ENCODE measurements at regions not wholly inside any gene's neighbourhood (a gene's known extent, or its start where the extent isn't known, plus 50 kb on each side); places are given as distances from the start of the nearest gene placed in this dataset.
A peak's percentile ranks its signal among the peaks of the same experiment; 100 is the strongest.

GRCh38 chrY:19134426-19134825 lies 360.9 kb upstream of the HSFY2 start:
- no peak for DNase-seq

- no peak for DNase-seq
Observed at GRCh38 chrY:19130569-19131358, 357.2 kb upstream of the HSFY2 start.

- DNase-seq, result no peak
Observed at GRCh38 chrY:19126889-19127288, 353.4 kb upstream of the HSFY2 start.

GRCh38 chrY:19124609-19125008 lies 351.1 kb upstream of the HSFY2 start:
- no peak for DNase-seq

GRCh38 chrY:19122450-19122849 lies 348.9 kb upstream of the HSFY2 start:
- DNase-seq, result no peak

- DNase-seq, result no peak
Observed at GRCh38 chrY:19098349-19098748, 324.8 kb upstream of the HSFY2 start.

GRCh38 chrY:19095460-19095859 lies 321.9 kb upstream of the HSFY2 start:
- no peak for DNase-seq

- DNase-seq, result no peak
Observed at GRCh38 chrY:19083006-19083405, 309.5 kb upstream of the HSFY2 start.

- DNase-seq, result no peak
Observed at GRCh38 chrY:19077698-19078113, 304.2 kb upstream of the HSFY2 start.

GRCh38 chrY:19076846-19077697 lies 303.5 kb upstream of the HSFY2 start:
- DNase-seq, result peak; percentile 56

GRCh38 chrY:19075471-19076253 lies 302.1 kb upstream of the HSFY2 start:
- peak; percentile 60 for DNase-seq

- DNase-seq, result no peak
Observed at GRCh38 chrY:19067435-19067834, 293.9 kb upstream of the HSFY2 start.

- no peak for DNase-seq
Observed at GRCh38 chrY:19066447-19067190, 293.1 kb upstream of the HSFY2 start.

GRCh38 chrY:19065119-19065518 lies 291.6 kb upstream of the HSFY2 start:
- no peak for DNase-seq

- DNase-seq, result no peak
Observed at GRCh38 chrY:19059733-19060132, 286.2 kb upstream of the HSFY2 start.

GRCh38 chrY:19058831-19059370 lies 285.4 kb upstream of the HSFY2 start:
- no peak for DNase-seq

- no peak for DNase-seq
Observed at GRCh38 chrY:19056138-19056469, 282.6 kb upstream of the HSFY2 start.

GRCh38 chrY:19055232-19056137 lies 281.9 kb upstream of the HSFY2 start:
- DNase-seq, result no peak

- DNase-seq, result no peak
Observed at GRCh38 chrY:19053806-19054205, 280.3 kb upstream of the HSFY2 start.

- DNase-seq, result no peak
Observed at GRCh38 chrY:19051021-19051420, 277.5 kb upstream of the HSFY2 start.

GRCh38 chrY:19042984-19043442 lies 269.5 kb upstream of the HSFY2 start:
- no peak for DNase-seq
